T-helper 2 cell treated with Interferon-gamma antibody and Interleukin-4, amounts not matched to agents 5 μg/mL and 100 μg/mL, for 36 hours (primary cell): ENCODE measurements at regions not wholly inside any gene's neighbourhood (a gene's known extent, or its start where the extent isn't known, plus 50 kb on each side); places are given as distances from the start of the nearest gene placed in this dataset.

ENCODE experiments used
- DNase-seq: peaks from one replicate; pipeline ENCODE4 v3.0.0; 2021; ENCODE audit warnings: low spot score
- H3K27ac Mint-ChIP-seq: one replicate; pipeline ENCODE4 v1.8.0; 2021; ENCODE audit warnings: mild to moderate bottlenecking, mixed read lengths
- H3K27me3 Mint-ChIP-seq: one replicate; pipeline ENCODE4 v1.8.0; 2021; ENCODE audit warnings: low read depth, mixed read lengths
- H3K36me3 Mint-ChIP-seq: one replicate; pipeline ENCODE4 v1.8.0; 2021; ENCODE audit warnings: low read depth, mixed read lengths
- H3K4me1 Mint-ChIP-seq: one replicate; pipeline ENCODE4 v1.8.0; 2021; ENCODE audit warnings: low read depth, mixed read lengths
- H3K4me3 Mint-ChIP-seq: one replicate; pipeline ENCODE4 v1.8.0; 2022; ENCODE audit warnings: mild to moderate bottlenecking, moderate library complexity, mixed read lengths
- H3K9me3 Mint-ChIP-seq: one replicate; pipeline ENCODE4 v1.8.0; 2021; ENCODE audit warnings: mixed read lengths

GRCh38 chr6:9398071-9398766 is 962.9 kb upstream of the SLC35B3 start:
- Mint-ChIP-seq H3K27ac (no peak overlapping the region), H3K9me3 (no peaks in the 10 kb centered on the region), H3K4me1 (no peaks in the 10 kb centered on the region), H3K27me3 (no peaks in the 10 kb centered on the region), H3K36me3 (no peaks in the 10 kb centered on the region), H3K4me3 (no peak overlapping the region)
- DNase-seq, result no peak

DNA sequence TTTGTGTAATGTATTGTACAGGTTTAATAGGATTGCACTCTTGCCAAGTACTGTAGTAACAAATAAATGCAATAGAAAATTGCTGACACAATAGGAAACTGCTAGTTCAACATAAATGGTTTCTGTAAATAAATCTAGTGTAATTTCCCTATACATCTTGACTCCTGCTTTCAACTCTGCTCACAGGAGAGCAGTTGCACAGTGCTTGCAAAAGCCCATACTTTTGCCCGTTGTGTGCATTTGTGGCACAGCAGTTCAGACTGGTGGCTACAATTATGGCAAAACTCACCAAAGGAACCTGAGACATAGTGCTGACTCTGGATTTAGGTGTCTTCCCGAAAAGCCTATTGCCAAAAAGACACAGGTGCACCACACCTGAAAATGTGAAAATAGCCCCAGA is 953.3 kb upstream of the SLC35B3 start:
- no peak overlapping the region for H3K4me3 Mint-ChIP-seq
- no peaks in the 10 kb centered on the region for H3K9me3 Mint-ChIP-seq
- H3K27ac Mint-ChIP-seq, result no peak overlapping the region
- no peak for DNase-seq
- H3K27me3 Mint-ChIP-seq, result no peaks in the 10 kb centered on the region
- no peaks in the 10 kb centered on the region for H3K4me1 Mint-ChIP-seq
- no peaks in the 10 kb centered on the region for H3K36me3 Mint-ChIP-seq

GRCh38 chr6:9380568-9380967 is 945.2 kb upstream of the SLC35B3 start:
- Mint-ChIP-seq H3K4me1 (no peaks in the 10 kb centered on the region), H3K9me3 (no peaks in the 10 kb centered on the region), H3K27ac (no peak overlapping the region), H3K36me3 (no peaks in the 10 kb centered on the region), H3K27me3 (no peaks in the 10 kb centered on the region), H3K4me3 (no peak overlapping the region)
- no peak for DNase-seq

GRCh38 chr6:9373308-9373707 is 938.0 kb upstream of the SLC35B3 start:
- Mint-ChIP-seq H3K36me3 (no peaks in the 10 kb centered on the region), H3K27ac (no peak overlapping the region), H3K9me3 (peaks cover 4% of the 10 kb centered on the region), H3K4me1 (no peaks in the 10 kb centered on the region), H3K4me3 (no peak overlapping the region), H3K27me3 (no peaks in the 10 kb centered on the region)
- no peak for DNase-seq

DNA sequence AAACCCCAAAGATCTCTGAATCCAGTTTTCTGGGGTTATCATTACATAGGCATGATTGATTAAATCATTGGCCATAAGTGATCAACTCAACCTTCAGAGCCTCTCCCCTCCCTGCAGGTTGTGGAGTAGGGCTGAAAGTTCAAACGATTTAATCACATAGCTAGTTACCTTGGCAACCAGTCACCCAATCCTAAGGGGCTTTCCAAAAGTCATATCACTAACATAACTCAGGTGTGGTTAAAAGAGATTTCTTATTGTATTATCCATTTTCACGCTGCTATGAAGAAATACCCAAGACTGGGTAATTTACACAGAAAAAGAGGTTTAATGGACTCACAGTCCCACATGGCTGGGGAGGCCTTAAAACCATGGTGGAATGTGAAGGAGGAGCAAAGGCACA is 935.1 kb upstream of the SLC35B3 start:
- Mint-ChIP-seq H3K36me3 (no peaks in the 10 kb centered on the region), H3K4me1 (no peaks in the 10 kb centered on the region), H3K27me3 (no peaks in the 10 kb centered on the region), H3K9me3 (peaks cover 7% of the 10 kb centered on the region), H3K4me3 (no peak overlapping the region), H3K27ac (no peak overlapping the region)
- no peak for DNase-seq

DNA sequence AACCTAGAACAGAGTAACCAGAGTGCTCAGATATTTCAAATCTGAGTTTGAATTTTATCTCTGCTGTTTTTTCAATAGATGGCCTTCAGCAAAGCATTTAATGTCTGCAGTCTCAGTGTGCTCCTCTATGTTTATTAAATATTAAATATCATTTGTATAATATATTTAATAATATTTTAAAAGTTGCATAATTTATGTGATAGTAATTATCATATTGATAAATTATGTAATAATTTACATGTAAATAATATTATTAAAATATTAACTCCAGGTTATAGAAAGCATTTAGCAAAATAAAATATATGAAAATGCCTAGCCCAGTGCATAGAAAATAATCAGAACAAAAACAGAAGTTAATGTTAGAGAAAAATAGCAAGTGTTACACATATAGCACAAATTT is 930.0 kb upstream of the SLC35B3 start:
- peaks cover 7% of the 10 kb centered on the region for H3K9me3 Mint-ChIP-seq
- H3K27me3 Mint-ChIP-seq, result no peaks in the 10 kb centered on the region
- no peaks in the 10 kb centered on the region for H3K4me1 Mint-ChIP-seq
- H3K4me3 Mint-ChIP-seq, result no peak overlapping the region
- DNase-seq, result no peak
- no peak overlapping the region for H3K27ac Mint-ChIP-seq
- H3K36me3 Mint-ChIP-seq, result no peaks in the 10 kb centered on the region

- no peak overlapping the region for H3K4me3 Mint-ChIP-seq
- peaks cover 8% of the 10 kb centered on the region for H3K9me3 Mint-ChIP-seq
- H3K27me3 Mint-ChIP-seq, result no peaks in the 10 kb centered on the region
- no peaks in the 10 kb centered on the region for H3K36me3 Mint-ChIP-seq
- DNase-seq, result no peak
- no peaks in the 10 kb centered on the region for H3K4me1 Mint-ChIP-seq
- no peak overlapping the region for H3K27ac Mint-ChIP-seq
Observed at GRCh38 chr6:9361749-9362148, 926.4 kb upstream of the SLC35B3 start.

GRCh38 chr6:9360881-9361280 is 925.5 kb upstream of the SLC35B3 start:
- H3K4me3 Mint-ChIP-seq, result no peak overlapping the region
- no peaks in the 10 kb centered on the region for H3K27me3 Mint-ChIP-seq
- H3K9me3 Mint-ChIP-seq, result peaks cover 7% of the 10 kb centered on the region

DNA sequence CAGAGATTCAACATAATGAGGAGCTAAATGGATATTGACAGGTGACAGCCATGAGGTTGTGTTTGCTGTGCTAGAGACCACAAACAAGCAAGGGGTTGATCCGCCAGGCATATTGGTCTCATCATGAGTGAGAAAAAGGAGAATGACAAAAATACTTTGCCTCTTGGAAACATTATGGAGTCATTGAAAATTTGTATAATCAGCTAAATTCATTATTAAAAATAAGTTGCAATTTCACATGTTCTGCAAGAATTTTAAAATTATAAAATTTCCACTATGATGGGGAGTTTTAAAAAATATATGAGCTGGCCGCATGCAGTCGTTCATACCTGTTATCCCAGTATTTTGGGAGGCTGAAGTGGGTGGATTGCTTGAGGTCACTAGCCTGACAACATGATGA is 912.3 kb upstream of the SLC35B3 start:
- Mint-ChIP-seq H3K4me1 (no peaks in the 10 kb centered on the region), H3K27me3 (no peaks in the 10 kb centered on the region), H3K9me3 (peaks cover 23% of the 10 kb centered on the region), H3K4me3 (no peak overlapping the region), H3K27ac (no peak overlapping the region), H3K36me3 (no peaks in the 10 kb centered on the region)
- no peak for DNase-seq

More at GRCh38 chr6:9360881-9361280, 925.5 kb upstream of the SLC35B3 start:
- Mint-ChIP-seq H3K36me3 (no peaks in the 10 kb centered on the region), H3K27ac (no peak overlapping the region), H3K4me1 (no peaks in the 10 kb centered on the region)
- DNase-seq, result no peak

DNA sequence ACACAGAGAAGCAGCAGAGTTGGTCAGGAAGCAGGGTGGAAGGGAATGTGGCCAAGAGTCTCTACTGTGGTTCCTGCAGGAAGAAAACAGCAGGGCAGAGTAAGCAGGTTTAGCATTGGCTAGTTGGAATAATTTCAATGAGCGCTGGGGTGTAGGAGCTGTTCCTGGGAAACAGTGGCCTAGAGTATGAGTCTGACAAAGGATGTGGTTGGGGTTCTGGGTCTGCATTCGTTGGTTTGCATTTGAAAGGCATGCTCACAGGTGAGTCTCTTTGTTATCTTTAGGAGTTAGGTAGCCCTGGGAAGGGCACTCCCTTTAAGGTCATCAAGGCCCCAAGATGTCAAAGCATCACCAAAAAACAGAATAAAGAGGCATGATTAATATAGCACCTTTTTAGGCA is 911.6 kb upstream of the SLC35B3 start:
- no peak for DNase-seq
- Mint-ChIP-seq H3K27me3 (no peaks in the 10 kb centered on the region), H3K4me1 (no peaks in the 10 kb centered on the region), H3K27ac (no peak overlapping the region), H3K4me3 (no peak overlapping the region), H3K36me3 (no peaks in the 10 kb centered on the region), H3K9me3 (peaks cover 17% of the 10 kb centered on the region)

DNA sequence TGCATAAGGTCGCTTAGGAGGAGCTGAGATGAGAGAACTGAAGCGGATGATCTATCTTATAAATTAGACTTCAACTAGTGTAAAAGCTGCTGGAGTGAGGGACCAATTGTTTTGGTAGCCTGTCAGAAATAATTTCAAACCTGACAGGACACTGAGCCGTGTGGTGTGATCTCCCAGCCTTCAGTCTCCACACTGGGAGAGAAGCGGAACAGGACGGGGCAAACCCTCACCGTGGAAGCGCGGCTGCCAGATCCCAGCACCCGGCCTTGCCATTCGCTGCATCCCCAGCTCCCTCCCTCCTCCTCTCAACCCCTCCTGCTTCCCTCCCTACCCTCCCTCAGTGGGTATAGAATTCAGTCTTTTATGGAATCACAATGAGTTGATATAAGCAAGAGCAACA is 900.1 kb upstream of the SLC35B3 start:
- Mint-ChIP-seq H3K36me3 (no peaks in the 10 kb centered on the region), H3K9me3 (peaks cover 8% of the 10 kb centered on the region), H3K27ac (no peak overlapping the region), H3K4me1 (no peaks in the 10 kb centered on the region), H3K4me3 (no peak overlapping the region), H3K27me3 (no peaks in the 10 kb centered on the region)
- no peak for DNase-seq

GRCh38 chr6:9334979-9335378 is 899.6 kb upstream of the SLC35B3 start:
- Mint-ChIP-seq H3K4me3 (no peak overlapping the region), H3K9me3 (peaks cover 6% of the 10 kb centered on the region), H3K4me1 (no peaks in the 10 kb centered on the region), H3K36me3 (no peaks in the 10 kb centered on the region), H3K27ac (no peak overlapping the region), H3K27me3 (no peaks in the 10 kb centered on the region)
- no peak for DNase-seq

- no peak overlapping the region for H3K4me3 Mint-ChIP-seq
- H3K4me1 Mint-ChIP-seq, result no peaks in the 10 kb centered on the region
- H3K27me3 Mint-ChIP-seq, result no peaks in the 10 kb centered on the region
- peaks cover 11% of the 10 kb centered on the region for H3K9me3 Mint-ChIP-seq
- H3K27ac Mint-ChIP-seq, result no peak overlapping the region
- DNase-seq, result no peak
- no peaks in the 10 kb centered on the region for H3K36me3 Mint-ChIP-seq
Observed at GRCh38 chr6:9332241-9332780, 897.0 kb upstream of the SLC35B3 start.

DNA sequence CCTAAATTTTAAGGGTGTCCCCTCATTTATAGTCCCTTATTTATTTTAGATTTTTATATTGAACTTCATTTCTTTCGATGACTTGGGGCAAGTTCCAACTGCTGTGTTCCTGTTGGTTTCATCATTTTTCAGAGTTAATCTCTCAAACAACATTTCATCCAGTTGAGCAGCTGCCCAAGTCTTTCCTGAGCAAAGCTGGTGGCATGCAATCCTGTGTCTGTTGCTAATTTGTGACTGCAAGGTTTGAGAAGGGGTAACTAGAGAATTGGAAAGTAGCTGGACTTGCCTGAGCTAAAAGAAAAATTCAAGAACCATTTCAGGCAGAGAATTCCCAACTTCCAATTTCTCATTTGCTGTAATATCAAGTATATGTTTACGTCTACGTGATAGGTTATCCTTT is 881.5 kb upstream of the SLC35B3 start:
- H3K36me3 Mint-ChIP-seq, result no peaks in the 10 kb centered on the region
- no peaks in the 10 kb centered on the region for H3K4me1 Mint-ChIP-seq
- no peak overlapping the region for H3K27ac Mint-ChIP-seq
- no peak for DNase-seq
- no peaks in the 10 kb centered on the region for H3K27me3 Mint-ChIP-seq
- no peak overlapping the region for H3K4me3 Mint-ChIP-seq
- peaks cover 6% of the 10 kb centered on the region for H3K9me3 Mint-ChIP-seq
